GM15510 (cell line): ENCODE measurements at regions not wholly inside any gene's neighbourhood (a gene's known extent, or its start where the extent isn't known, plus 50 kb on each side); places are given as distances from the start of the nearest gene placed in this dataset.

Source experiments
- POLR2A ChIP-seq: IDR thresholded peaks from 3 replicates; pipeline ENCODE4 v1.6.1; 2011; ENCODE audit warnings: borderline replicate concordance; ENCODE audit not compliant: insufficient read length; ENCODE audit errors: extremely low read depth

DNA sequence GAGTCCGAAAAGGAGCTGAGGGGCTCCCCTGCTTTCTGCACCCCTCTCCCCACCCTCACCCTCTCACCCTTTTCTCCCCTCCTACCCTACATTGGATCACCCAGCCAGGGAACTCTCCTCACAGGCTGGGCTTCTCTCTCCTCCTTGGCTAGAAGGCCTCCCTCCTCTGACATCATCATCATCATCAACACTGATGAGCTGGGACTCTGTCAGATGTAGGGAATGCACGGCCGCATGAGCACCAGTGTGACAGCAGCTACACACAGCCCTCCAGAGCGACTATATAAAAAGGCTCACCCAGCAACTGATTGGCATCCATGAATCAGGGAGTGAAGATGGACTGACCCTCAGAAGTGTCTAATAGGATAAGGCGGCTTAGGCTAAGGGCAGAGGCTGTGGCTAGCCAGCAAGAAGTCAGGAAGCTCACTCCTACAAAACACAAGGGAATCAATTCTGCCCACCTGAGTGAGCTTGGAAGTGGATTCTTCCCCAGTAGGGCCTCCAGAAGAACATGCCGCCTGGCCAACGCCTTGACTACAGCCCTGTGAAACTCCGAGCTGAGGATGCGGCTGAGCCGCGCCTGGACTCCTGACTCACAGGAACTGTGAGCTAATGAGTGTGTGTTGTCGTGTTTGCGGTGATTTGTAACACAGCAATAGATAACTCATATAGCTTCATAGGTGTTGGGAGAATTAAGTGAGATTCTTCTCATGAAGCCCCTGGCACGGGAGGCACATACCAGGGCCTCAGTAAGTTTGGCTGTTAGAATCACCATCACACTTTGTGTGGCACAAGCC lies 147.6 kb downstream of the FAM43A start:
- no peak for TF ChIP-seq POLR2A

DNA sequence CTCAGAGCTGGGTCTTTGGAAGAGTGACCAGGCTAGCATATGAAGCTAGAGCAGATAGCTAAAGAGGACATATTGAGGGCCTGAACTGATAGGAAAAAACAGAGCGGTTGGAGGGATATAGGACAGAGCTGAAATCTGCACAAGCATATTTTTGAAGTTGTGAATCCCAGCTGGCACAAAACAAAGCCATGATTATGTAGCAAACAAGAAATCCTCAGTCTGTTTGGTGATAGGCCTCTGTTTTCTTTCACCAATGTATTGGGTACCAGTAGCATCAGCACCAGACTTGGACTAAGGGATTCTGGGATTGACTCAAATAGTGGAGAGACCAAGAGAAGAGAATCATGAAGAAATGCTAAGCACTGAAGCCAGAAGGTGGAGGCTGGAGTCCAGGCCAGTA lies 151.0 kb downstream of the FAM43A start:
- TF ChIP-seq POLR2A, result no peak

DNA sequence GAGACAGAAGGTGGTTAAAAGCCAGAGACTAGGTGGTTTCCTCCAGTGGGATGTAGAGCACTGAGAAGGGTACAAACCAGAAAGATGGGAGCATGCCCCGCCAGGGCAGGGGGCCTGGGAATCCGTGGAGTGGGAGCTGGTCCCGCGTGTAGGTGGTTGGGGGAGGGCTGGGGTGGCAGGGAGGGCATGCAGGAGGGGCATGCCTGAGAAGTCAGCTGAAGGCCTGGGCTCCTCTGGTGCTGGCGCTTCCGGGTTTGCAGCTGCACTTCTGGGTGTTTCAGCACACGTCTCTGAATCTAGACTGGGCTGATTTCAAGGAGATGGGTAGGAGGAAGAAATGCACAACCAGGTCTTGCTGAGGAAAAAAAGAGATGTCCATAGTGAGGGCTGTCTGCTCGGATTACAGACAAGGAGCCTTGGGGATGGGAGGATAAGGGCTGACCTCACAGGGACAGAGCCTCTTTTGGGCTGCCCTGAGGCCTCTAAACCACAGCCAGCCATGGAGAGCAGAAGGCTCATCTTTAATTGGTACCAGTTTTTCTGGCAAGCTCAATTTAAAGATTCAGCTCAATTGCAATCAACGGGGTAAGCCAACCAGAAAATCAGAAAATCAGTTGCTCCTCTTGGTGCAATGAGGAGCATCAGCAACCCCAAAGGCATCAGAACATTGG lies 151.9 kb downstream of the FAM43A start:
- no peak for TF ChIP-seq POLR2A

DNA sequence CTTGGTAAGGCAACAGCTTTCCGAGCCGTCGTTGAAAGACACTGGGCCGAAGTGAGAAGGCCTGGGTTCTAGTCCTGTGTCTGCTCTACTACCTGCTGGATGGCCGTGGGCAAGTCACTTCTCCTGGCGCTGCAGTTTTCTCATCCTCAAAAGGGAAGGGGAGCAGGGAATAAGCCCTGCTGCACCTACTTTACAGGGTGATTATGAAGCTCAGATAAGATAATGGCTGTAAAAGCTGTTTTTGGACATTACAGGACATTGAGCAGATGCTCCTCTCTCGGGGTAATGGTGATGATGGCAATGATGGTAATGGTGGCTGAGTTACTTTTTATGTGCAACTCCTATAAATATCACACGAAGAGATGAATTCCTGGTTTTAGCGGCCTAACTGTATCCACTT lies 152.6 kb downstream of the FAM43A start:
- TF ChIP-seq POLR2A, result no peak

DNA sequence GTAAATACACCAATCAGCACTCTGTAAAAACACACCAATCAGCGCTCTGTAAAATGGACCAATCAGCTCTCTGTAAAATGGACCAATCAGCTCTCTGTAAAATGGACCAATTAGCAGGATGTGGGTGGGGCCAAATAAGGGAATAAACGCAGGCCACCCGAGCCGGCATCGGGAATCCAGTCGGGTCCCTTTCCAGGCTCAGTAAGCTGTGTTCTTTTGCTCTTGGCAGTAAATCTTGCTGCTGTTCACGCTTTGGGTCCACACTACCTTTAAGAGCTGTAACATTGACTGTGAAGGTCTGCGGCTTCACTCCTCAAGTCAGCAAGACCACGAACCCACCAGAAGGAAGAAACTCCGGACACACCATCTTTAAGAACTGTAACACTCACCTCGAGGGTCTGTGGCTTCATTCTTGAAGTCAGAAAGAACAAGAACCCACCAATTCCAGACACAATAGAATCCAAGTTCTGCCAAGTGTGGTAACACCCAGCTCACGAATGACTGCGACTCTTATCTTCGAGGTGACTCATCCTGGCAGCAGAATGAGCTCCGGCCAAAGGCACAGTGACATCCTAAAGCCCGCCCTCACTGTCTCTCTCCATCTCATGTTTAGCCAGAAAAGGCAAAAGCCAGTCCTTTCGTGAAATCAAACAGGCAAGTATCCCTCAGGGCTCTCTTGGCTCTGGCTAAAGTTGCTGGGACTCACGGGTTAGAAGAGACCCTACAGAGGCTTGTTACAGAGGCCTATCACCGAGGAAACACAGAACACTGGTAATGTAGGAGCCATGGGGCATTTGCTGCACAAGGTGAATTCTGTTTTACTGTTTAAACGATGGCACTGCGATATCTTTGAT lies 155.2 kb downstream of the FAM43A start:
- TF ChIP-seq POLR2A, result no peak

- TF ChIP-seq POLR2A, result no peak
Measured at GRCh38 chr3:194841515-194841841, 155.8 kb downstream of the FAM43A start.

- TF ChIP-seq POLR2A, result no peak
Measured at GRCh38 chr3:194843556-194843955, 157.9 kb downstream of the FAM43A start.

GRCh38 chr3:194844046-194844445 lies 158.4 kb downstream of the FAM43A start:
- no peak for TF ChIP-seq POLR2A

DNA sequence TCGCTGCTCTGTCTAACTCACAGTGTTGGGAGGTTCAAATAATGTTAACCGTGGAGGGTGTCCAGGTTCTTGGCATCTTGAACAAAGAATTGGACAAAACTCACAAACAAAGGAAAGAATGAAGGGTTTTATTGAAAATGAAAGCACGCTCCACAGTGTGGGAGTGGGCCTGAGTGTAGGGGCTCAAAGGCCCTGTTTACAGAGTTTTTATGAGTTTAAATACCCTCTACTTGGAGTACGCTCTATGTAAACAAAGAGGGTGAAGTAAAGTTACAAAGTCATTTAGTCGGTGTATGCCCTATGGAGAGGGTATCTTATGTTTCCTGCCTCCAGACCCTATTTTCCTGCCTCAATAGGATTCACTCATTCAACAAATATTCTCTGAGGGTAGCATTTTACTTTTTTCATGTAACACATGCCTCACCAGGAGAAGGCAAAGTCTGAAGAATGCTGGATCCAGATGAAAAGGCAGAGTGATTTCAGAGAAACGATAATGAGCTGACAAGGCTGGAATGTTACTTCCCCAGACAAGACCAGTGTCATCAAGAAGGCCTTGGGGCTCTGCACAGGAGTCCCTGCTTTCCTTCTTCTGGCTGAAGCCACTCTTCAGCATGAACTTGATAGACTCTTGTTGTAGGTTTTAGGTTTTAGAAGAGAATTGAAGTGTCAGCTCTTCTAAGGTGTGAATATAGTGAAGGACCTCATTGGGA lies 163.6 kb downstream of the FAM43A start:
- no peak for TF ChIP-seq POLR2A

- no peak for TF ChIP-seq POLR2A
Measured at GRCh38 chr3:194851254-194851653, 165.6 kb downstream of the FAM43A start.

DNA sequence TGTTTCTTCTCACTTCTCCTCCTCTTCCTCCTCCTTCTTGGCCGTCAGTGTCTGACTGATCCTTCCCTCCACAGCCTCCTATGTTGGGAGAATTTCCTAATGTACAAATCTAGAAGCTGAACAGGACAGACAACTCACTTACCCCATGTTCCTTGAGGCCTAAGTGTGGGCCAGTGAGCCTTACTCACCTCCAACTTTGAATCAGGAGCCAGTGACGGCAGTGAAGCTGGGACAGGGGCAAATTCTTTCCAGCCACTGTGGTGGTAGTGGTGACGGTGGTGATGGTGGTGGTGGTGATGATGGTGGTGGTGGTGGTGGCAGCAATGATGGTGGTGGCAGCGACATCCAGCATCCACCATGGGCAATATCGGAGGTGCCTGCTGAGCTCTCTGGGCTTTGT lies 166.3 kb downstream of the FAM43A start:
- TF ChIP-seq POLR2A, result no peak

DNA sequence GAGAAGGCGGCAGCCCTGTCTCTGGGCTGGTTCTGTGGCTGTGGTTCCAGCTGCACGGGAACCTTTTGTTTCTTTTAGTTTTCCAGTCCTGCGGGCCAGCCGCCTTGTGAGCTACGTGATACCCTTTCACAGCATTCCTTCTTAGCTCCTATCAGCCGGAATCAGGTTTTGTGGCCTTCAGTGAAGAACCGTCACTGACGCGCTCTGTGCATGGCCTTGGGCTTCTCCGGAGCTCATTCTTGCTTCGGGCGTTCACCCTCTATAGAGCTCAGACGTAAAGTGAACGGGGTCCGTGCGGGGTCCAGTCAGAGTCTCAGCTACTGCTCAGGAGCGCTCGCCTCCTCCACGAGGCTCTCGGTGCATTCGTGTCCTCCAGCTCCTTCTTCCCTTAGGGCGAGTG lies 166.7 kb downstream of the FAM43A start:
- no peak for TF ChIP-seq POLR2A

GRCh38 chr3:194852831-194853508 lies 167.3 kb downstream of the FAM43A start:
- no peak for TF ChIP-seq POLR2A

DNA sequence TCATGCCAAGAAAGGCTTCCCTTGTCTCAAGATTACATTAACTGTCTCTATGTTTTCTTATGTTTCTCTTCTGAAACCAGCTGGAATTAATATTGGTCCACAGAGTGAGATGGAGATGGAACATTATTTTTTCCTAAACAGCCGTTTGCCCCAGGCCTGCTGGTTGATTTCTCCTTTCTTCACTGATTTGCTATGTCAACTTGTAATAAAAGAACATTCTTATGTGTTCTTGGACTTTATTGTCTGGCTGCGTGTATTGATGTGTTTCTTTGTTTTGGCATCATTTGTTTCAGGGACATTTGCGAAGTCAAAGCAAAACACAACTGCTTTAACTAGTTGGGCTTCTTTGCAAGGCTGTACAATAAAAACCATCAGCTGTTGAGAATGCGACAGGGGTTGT lies 168.5 kb downstream of the FAM43A start:
- TF ChIP-seq POLR2A, result no peak
